ENCODE measurements at regions not wholly inside any gene's neighbourhood (a gene's known extent, or its start where the extent isn't known, plus 50 kb on each side); places are given as distances from the start of the nearest gene placed in this dataset.

DNA sequence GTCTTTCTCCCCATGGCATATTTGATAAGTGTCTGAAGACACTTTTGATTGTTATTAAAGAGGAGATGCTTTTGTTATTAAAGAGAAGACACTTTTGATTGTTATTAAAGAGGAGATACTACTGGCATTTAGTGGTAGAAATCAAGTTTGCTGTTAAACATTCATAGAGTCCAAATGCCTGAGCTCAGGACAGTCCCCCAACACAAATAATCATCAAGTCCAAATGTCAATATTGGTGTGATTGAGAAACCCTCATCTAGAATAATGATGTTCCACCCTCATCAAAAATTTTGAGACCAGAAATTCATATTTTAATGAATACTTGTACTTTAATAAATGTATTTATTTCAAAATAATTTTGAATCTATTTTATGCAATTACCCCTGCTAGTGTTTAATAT lies 1412.9 kb upstream of the PCDH7 start:
- no peaks in the 10 kb centered on the region for H3K27me3 ChIP-seq (ENCODE audit: insufficient read depth, low read depth)
- no peak overlapping the region for H2AFZ ChIP-seq
- no peaks in the 10 kb centered on the region for H3K79me2 ChIP-seq (ENCODE audit: low read depth)
- H3K4me1 ChIP-seq (replicated peaks; ENCODE audit: insufficient read depth), result no peaks in the 10 kb centered on the region
- intact Hi-C loops (cut with micrococcal nuclease; ENCODE audit: unreplicated experiment), result no loop called here
- H3K9me2 ChIP-seq (ENCODE audit: insufficient read depth), result no peaks in the 10 kb centered on the region
- ChIA-PET POLR2A (ENCODE audit: unreplicated experiment) (no interaction called here), CTCF (no interaction called here)
- H3F3A ChIP-seq (ENCODE audit: insufficient read depth, low read depth), result no peaks in the 10 kb centered on the region
- H3K4me2 ChIP-seq, result no peak overlapping the region
- H3K36me3 ChIP-seq (ENCODE audit: low read depth), result no peaks in the 10 kb centered on the region
- no TSS peak for BruUV-seq (replicated peaks)
- no peak for TF ChIP-seq EZH2 (IDR thresholded peaks at IDR 0.05; ENCODE audit: low read depth)
- TF ChIP-seq, protein P1, sequence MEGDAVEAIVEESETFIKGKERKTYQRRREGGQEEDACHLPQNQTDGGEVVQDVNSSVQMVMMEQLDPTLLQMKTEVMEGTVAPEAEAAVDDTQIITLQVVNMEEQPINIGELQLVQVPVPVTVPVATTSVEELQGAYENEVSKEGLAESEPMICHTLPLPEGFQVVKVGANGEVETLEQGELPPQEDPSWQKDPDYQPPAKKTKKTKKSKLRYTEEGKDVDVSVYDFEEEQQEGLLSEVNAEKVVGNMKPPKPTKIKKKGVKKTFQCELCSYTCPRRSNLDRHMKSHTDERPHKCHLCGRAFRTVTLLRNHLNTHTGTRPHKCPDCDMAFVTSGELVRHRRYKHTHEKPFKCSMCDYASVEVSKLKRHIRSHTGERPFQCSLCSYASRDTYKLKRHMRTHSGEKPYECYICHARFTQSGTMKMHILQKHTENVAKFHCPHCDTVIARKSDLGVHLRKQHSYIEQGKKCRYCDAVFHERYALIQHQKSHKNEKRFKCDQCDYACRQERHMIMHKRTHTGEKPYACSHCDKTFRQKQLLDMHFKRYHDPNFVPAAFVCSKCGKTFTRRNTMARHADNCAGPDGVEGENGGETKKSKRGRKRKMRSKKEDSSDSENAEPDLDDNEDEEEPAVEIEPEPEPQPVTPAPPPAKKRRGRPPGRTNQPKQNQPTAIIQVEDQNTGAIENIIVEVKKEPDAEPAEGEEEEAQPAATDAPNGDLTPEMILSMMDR (conservative IDR thresholded peaks at IDR 0.05), result no peak
- no peak overlapping the region for H3K27ac ChIP-seq
- H4K20me1 ChIP-seq (ENCODE audit: insufficient read depth), result no peaks in the 10 kb centered on the region
- no peak overlapping the region for H3K4me3 ChIP-seq
- DNase-seq, result no peak
- H3K9me3 ChIP-seq (ENCODE audit: insufficient read depth, low read depth), result no peaks in the 10 kb centered on the region

DNA sequence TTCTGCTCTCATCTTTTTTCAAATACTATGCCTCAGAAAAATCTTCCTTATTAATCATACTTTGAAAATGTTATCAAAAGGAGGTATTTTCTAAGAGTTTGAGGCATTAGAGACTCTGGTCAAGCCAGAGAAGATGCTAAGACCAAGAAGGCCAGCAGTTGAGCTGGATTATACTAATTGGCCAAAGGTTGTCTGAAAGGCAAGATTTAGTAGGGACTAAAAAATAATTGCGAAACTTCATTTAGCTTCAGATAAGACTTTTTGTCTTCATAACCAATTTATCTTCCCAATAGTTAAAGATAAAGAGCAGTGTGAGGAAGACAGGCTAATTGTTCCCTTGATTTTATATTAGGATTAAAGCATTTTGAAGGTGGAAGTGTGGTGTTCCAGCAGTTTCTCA lies 1412.4 kb upstream of the PCDH7 start:
- no peaks in the 10 kb centered on the region for H3K27me3 ChIP-seq (ENCODE audit: insufficient read depth, low read depth)
- no peak for TF ChIP-seq EZH2 (IDR thresholded peaks at IDR 0.05; ENCODE audit: low read depth)
- H3K27ac ChIP-seq, result no peak overlapping the region
- H3K36me3 ChIP-seq (ENCODE audit: low read depth), result no peaks in the 10 kb centered on the region
- no peaks in the 10 kb centered on the region for H4K20me1 ChIP-seq (ENCODE audit: insufficient read depth)
- no peak overlapping the region for H3K4me2 ChIP-seq
- no peak for DNase-seq
- ChIA-PET POLR2A (ENCODE audit: unreplicated experiment) (no interaction called here), CTCF (no interaction called here)
- intact Hi-C loops (cut with micrococcal nuclease; ENCODE audit: unreplicated experiment), result no loop called here
- no TSS peak for BruUV-seq (replicated peaks)
- no peak overlapping the region for H2AFZ ChIP-seq
- H3K79me2 ChIP-seq (ENCODE audit: low read depth), result no peaks in the 10 kb centered on the region
- no peaks in the 10 kb centered on the region for H3K4me1 ChIP-seq (replicated peaks; ENCODE audit: insufficient read depth)
- H3F3A ChIP-seq (ENCODE audit: insufficient read depth, low read depth), result no peaks in the 10 kb centered on the region
- H3K9me2 ChIP-seq (ENCODE audit: insufficient read depth), result no peaks in the 10 kb centered on the region
- H3K9me3 ChIP-seq (ENCODE audit: insufficient read depth, low read depth), result no peaks in the 10 kb centered on the region
- H3K4me3 ChIP-seq, result no peak overlapping the region

DNA sequence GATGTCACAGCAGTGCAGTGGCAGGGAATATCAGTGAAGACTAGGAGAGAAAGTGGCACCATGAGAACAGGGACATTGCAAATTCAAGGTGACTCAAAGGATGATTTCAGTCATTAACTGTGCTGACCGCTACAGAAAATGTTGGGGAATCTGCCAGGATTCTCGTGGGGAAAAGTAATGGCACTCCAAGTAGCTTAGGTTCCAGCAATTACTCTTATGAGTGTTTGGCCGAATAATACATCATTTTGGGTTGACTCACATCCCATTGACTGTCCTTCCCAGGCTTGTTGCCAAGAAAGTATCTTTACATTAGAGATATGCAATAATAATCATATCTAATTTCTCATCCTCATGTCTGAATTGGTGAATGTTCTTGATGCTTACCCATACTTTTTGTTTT lies 1411.1 kb upstream of the PCDH7 start:
- DNase-seq, result no peak
- Histone ChIP-seq H3K27me3 (ENCODE audit: insufficient read depth, low read depth) (no peaks in the 10 kb centered on the region), H3K4me1 (replicated peaks; ENCODE audit: insufficient read depth) (no peaks in the 10 kb centered on the region), H3K79me2 (ENCODE audit: low read depth) (no peaks in the 10 kb centered on the region), H3K36me3 (ENCODE audit: low read depth) (no peaks in the 10 kb centered on the region), H4K20me1 (ENCODE audit: insufficient read depth) (no peaks in the 10 kb centered on the region), H3K4me2 (no peak overlapping the region), H3F3A (ENCODE audit: insufficient read depth, low read depth) (no peaks in the 10 kb centered on the region), H3K27ac (no peak overlapping the region), H2AFZ (no peak overlapping the region), H3K4me3 (no peak overlapping the region), H3K9me2 (ENCODE audit: insufficient read depth) (no peaks in the 10 kb centered on the region), H3K9me3 (ENCODE audit: insufficient read depth, low read depth) (no peaks in the 10 kb centered on the region)
- POLR2A ChIA-PET (ENCODE audit: unreplicated experiment), result no interaction called here
- TF ChIP-seq, protein P1 (conservative IDR thresholded peaks at IDR 0.05), result no peak
- TF ChIP-seq EZH2 (IDR thresholded peaks at IDR 0.05; ENCODE audit: low read depth), result no peak
- intact Hi-C loops (cut with micrococcal nuclease; ENCODE audit: unreplicated experiment), result no loop called here
- BruUV-seq (replicated peaks), result no TSS peak
- CTCF ChIA-PET, result no interaction called here

DNA sequence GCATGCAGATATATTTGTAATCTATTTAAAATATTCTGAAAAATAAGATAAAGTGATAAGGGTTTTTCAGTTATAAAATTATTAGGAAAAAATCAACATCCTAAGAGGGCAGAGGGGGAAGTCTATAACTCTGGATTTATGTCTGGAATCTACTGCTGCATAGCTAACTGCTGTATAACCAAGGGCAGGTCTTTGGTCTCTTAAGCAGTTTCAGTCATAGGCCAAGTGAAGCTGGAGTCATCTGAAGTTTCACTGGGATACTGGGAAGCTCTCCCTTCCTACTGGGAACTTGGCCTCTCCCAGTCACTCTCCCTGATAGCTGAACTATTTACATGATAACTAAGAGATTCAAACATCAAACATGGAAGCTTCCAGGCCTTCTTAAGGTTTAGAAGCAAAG lies 1409.9 kb upstream of the PCDH7 start:
- Histone ChIP-seq H3K27ac (no peak overlapping the region), H3K4me3 (no peak overlapping the region), H3F3A (ENCODE audit: insufficient read depth, low read depth) (no peaks in the 10 kb centered on the region), H3K79me2 (ENCODE audit: low read depth) (no peaks in the 10 kb centered on the region), H3K27me3 (ENCODE audit: insufficient read depth, low read depth) (no peaks in the 10 kb centered on the region), H3K36me3 (ENCODE audit: low read depth) (no peaks in the 10 kb centered on the region), H3K9me3 (ENCODE audit: insufficient read depth, low read depth) (no peaks in the 10 kb centered on the region), H3K9me2 (ENCODE audit: insufficient read depth) (no peaks in the 10 kb centered on the region), H2AFZ (no peak overlapping the region), H3K4me2 (no peak overlapping the region), H3K4me1 (replicated peaks; ENCODE audit: insufficient read depth) (no peaks in the 10 kb centered on the region), H4K20me1 (ENCODE audit: insufficient read depth) (no peaks in the 10 kb centered on the region)
- TF ChIP-seq EZH2 (IDR thresholded peaks at IDR 0.05; ENCODE audit: low read depth), result no peak
- TF ChIP-seq, protein P1 (conservative IDR thresholded peaks at IDR 0.05), result no peak
- no peak for DNase-seq
- POLR2A ChIA-PET (ENCODE audit: unreplicated experiment), result no interaction called here
- intact Hi-C loops (cut with micrococcal nuclease; ENCODE audit: unreplicated experiment), result no loop called here
- CTCF ChIA-PET, result no interaction called here
- no TSS peak for BruUV-seq (replicated peaks)
